ENCODE measurements at regions not wholly inside any gene's neighbourhood (a gene's known extent, or its start where the extent isn't known, plus 50 kb on each side); places are given as distances from the start of the nearest gene placed in this dataset.

DNA sequence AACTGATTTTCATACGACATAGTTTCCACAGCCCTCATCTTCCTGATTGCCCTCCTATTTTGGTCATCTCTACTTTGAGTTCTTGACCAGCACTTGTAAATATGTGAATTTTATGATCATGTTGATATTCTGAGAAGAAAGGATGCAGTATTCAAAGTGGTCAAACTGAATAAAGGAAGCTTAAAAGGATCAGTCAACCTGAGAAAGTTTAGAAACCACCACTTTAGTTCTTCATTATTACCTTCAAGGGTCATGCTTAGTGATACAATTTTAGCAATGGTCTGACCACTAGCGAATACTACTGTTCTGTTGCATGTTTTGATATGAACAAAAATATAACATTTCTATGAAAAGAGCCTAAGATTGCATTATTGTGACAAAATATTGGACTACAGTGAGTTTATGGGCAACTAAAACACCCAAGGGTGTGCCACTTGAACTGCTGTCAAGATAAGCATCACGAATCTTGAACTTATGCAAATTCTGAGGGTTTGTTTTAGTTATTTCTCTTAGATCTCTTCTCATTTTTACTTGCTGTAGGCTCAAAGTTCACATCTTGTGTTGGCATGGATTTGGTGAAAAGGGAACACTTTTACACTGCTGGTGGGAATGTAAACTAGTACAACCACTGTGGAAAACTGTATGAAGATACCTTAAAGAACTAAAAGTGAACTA lies 247.7 kb downstream of the IPMK start:
- ATAC-seq (no peak), DNase-seq (no peak)
- Mint-ChIP-seq H3K27ac (no peak overlapping the region), H3K36me3 (no peaks in the 10 kb centered on the region), H3K9me3 (peaks cover 0 to 14% (median 4%) of the 10 kb centered on the region in 11 donors), H3K4me3 (no peak overlapping the region), H3K4me1 (no peaks in the 10 kb centered on the region), H3K27me3 (no peaks in the 10 kb centered on the region)
- no peaks in the 10 kb centered on the region for H3K9me3 ChIP-seq (ENCODE audit: control insufficient read depth in 2 of 3, low read length in 3 of 3)
- intact Hi-C loops (cut with micrococcal nuclease) = no loop called here
- ChIA-PET POLR2A (no interaction called here), CTCF (no interaction called here)
- no peaks in the 10 kb centered on the region for H3K36me3 ChIP-seq (ENCODE audit: control insufficient read depth in 2 of 3, insufficient read depth in 3 of 3, low read length in 3 of 3)
- H3K27ac ChIP-seq (ENCODE audit: low read depth, low read length) = no peak overlapping the region
- H3K4me1 ChIP-seq (ENCODE audit: control insufficient read depth in 2 of 2, insufficient read depth in 2 of 2, low read length in 2 of 2) = no peaks in the 10 kb centered on the region
- no peaks in the 10 kb centered on the region for H3K27me3 ChIP-seq (ENCODE audit: control insufficient read depth in 2 of 2, insufficient read depth in 2 of 2, low read length in 2 of 2)
- no peak overlapping the region for H3K4me3 ChIP-seq (ENCODE audit: low read length)

DNA sequence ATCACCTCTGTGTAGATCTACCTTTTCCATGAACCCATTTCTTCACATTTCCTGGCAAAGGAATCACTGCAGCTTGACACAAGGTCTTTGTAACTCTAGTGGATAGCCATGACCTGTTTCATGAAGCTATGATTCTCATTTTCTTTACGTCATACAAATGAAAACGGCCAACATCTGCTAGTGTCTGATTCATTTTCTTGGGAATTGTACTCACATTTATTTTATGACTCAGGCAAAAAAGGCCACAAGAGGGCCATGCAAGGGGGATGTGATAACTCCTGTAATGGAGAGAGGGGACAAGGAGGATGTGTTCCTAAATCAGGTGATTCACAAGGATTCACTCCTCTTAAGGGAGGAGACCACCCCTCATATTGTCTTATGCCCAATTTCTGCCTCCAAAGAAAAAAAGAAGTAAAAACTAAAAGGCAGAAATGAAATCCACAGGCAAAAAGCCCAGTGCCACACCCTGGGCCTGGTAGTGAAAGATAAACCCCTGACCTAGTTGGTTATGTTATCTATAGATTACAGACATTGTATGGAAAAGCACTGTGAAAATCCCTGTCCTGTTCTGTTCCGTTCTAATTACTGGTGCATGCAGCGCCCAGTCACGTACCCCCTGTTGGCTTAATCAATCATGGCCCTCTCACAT lies 249.9 kb downstream of the IPMK start:
- no peaks in the 10 kb centered on the region for H3K4me1 Mint-ChIP-seq
- no peak overlapping the region for H3K27ac Mint-ChIP-seq

DNA sequence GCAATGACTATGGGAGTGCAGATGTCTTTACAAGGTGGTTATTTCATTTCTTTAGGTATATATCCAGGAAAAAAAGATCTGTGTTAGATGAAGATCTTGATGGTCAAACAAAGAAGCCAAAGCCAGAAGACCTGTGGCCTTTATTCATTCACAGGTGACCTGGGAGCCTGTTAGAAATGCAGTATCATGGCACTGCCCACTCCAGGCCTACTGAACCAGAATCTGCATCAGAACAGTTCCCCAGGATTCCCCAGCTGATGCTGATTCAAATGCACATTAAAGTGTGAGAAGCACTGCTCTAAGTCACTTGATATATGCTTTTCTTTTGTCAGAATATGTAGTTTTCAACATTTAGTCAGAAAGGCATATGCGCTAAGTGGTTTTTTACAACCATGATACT lies 251.1 kb downstream of the IPMK start:
- Mint-ChIP-seq H3K36me3 (no peaks in the 10 kb centered on the region), H3K27ac (no peak overlapping the region), H3K9me3 (peaks cover 0 to 5% (median 0%) of the 10 kb centered on the region in 11 donors), H3K4me1 (no peaks in the 10 kb centered on the region), H3K4me3 (no peak overlapping the region), H3K27me3 (peaks cover 0 to 5% (median 0%) of the 10 kb centered on the region in 5 donors)
- intact Hi-C loops (cut with micrococcal nuclease) = no loop called here
- CTCF ChIA-PET = no interaction called here
- Histone ChIP-seq H3K9me3 (ENCODE audit: control insufficient read depth in 2 of 3, low read length in 3 of 3) (no peaks in the 10 kb centered on the region), H3K27ac (ENCODE audit: low read depth, low read length) (no peak overlapping the region), H3K36me3 (ENCODE audit: control insufficient read depth in 2 of 3, insufficient read depth in 3 of 3, low read length in 3 of 3) (no peaks in the 10 kb centered on the region), H3K4me3 (ENCODE audit: low read length) (no peak overlapping the region), H3K4me1 (ENCODE audit: control insufficient read depth in 2 of 2, insufficient read depth in 2 of 2, low read length in 2 of 2) (no peaks in the 10 kb centered on the region), H3K27me3 (ENCODE audit: control insufficient read depth in 2 of 2, insufficient read depth in 2 of 2, low read length in 2 of 2) (no peaks in the 10 kb centered on the region)
- DNase-seq (no peak), ATAC-seq (no peak)
- POLR2A ChIA-PET = no interaction called here

More for the DNA sequence above, 249.9 kb downstream of the IPMK start:
- H3K4me3 Mint-ChIP-seq = no peak overlapping the region
- intact Hi-C loops (cut with micrococcal nuclease) = no loop called here
- no peak overlapping the region for H3K27ac ChIP-seq (ENCODE audit: low read depth, low read length)
- ChIA-PET CTCF (no interaction called here), POLR2A (no interaction called here)
- no peak for DNase-seq
- no peaks in the 10 kb centered on the region for H3K27me3 ChIP-seq (ENCODE audit: control insufficient read depth in 2 of 2, insufficient read depth in 2 of 2, low read length in 2 of 2)
- no peaks in the 10 kb centered on the region for H3K4me1 ChIP-seq (ENCODE audit: control insufficient read depth in 2 of 2, insufficient read depth in 2 of 2, low read length in 2 of 2)
- no peaks in the 10 kb centered on the region for H3K9me3 ChIP-seq (ENCODE audit: control insufficient read depth in 2 of 3, low read length in 3 of 3)
- peaks cover 0 to 5% (median 0%) of the 10 kb centered on the region in 5 donors for H3K27me3 Mint-ChIP-seq
- no peak for ATAC-seq
- H3K4me3 ChIP-seq (ENCODE audit: low read length) = no peak overlapping the region
- no peaks in the 10 kb centered on the region for H3K36me3 ChIP-seq (ENCODE audit: control insufficient read depth in 2 of 3, insufficient read depth in 3 of 3, low read length in 3 of 3)
- H3K9me3 Mint-ChIP-seq = peaks cover 0 to 13% (median 4%) of the 10 kb centered on the region in 11 donors
- H3K36me3 Mint-ChIP-seq = no peaks in the 10 kb centered on the region

DNA sequence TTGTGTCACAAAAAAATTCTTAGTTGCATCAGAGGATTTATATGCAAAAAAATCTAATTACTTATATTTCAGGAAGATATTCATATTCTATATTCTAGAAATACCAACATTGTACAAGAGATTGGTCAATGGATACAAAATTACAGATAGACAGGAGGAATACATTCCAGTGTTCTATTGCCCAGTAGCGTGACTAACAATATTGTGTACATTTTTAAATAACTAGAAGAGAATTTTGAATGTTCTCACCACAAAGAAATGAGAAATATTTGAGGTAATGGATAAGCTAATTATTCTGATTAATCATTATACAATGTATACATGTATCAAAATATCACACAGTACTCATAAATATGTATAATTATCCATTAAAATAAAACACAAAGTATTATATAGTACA lies 253.3 kb downstream of the IPMK start:
- Histone ChIP-seq H3K9me3 (ENCODE audit: control insufficient read depth in 2 of 3, low read length in 3 of 3) (no peaks in the 10 kb centered on the region), H3K4me1 (ENCODE audit: control insufficient read depth in 2 of 2, insufficient read depth in 2 of 2, low read length in 2 of 2) (no peaks in the 10 kb centered on the region), H3K4me3 (ENCODE audit: low read length) (no peak overlapping the region), H3K36me3 (ENCODE audit: control insufficient read depth in 2 of 3, insufficient read depth in 3 of 3, low read length in 3 of 3) (no peaks in the 10 kb centered on the region), H3K27ac (ENCODE audit: low read depth, low read length) (no peak overlapping the region), H3K27me3 (ENCODE audit: control insufficient read depth in 2 of 2, insufficient read depth in 2 of 2, low read length in 2 of 2) (no peaks in the 10 kb centered on the region)
- ChIA-PET CTCF (no interaction called here), POLR2A (no interaction called here)
- no peaks in the 10 kb centered on the region for H3K36me3 Mint-ChIP-seq
- H3K4me1 Mint-ChIP-seq = no peaks in the 10 kb centered on the region
- no peak overlapping the region for H3K27ac Mint-ChIP-seq
- H3K4me3 Mint-ChIP-seq = no peak overlapping the region
- intact Hi-C loops (cut with micrococcal nuclease) = no loop called here
- peaks cover 0 to 2% (median 0%) of the 10 kb centered on the region in 11 donors for H3K9me3 Mint-ChIP-seq
- ATAC-seq (no peak), DNase-seq (no peak)
- peaks cover 0 to 5% (median 0%) of the 10 kb centered on the region in 5 donors for H3K27me3 Mint-ChIP-seq

DNA sequence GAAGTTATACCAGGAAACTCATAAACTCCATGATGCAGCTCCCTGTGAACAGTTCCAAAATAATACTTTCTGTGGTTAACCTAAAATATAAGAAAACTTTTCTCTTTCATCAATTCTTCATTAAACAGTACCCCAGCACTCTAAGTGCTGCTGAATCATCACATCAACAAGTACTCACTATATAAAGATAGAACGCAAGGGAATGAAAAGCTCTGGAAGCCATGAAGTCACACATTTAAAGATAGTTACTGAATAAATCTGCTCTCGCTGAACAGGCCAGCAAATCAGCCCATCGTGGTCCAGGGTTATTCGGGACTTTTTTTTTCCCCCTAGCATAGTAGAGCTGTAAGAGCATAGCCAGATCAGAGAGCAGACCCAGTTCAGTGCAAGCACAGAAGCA lies 254.3 kb downstream of the IPMK start:
- Mint-ChIP-seq H3K27ac (no peak overlapping the region), H3K9me3 (peaks cover 0 to 2% (median 0%) of the 10 kb centered on the region in 11 donors), H3K4me1 (no peaks in the 10 kb centered on the region), H3K4me3 (no peak overlapping the region), H3K27me3 (peaks cover 0 to 5% (median 0%) of the 10 kb centered on the region in 5 donors), H3K36me3 (no peaks in the 10 kb centered on the region)
- intact Hi-C loops (cut with micrococcal nuclease) = no loop called here
- H3K36me3 ChIP-seq (ENCODE audit: control insufficient read depth in 2 of 3, insufficient read depth in 3 of 3, low read length in 3 of 3) = no peaks in the 10 kb centered on the region
- no peaks in the 10 kb centered on the region for H3K4me1 ChIP-seq (ENCODE audit: control insufficient read depth in 2 of 2, insufficient read depth in 2 of 2, low read length in 2 of 2)
- no peaks in the 10 kb centered on the region for H3K27me3 ChIP-seq (ENCODE audit: control insufficient read depth in 2 of 2, insufficient read depth in 2 of 2, low read length in 2 of 2)
- no peak overlapping the region for H3K4me3 ChIP-seq (ENCODE audit: low read length)
- no peaks in the 10 kb centered on the region for H3K9me3 ChIP-seq (ENCODE audit: control insufficient read depth in 2 of 3, low read length in 3 of 3)
- DNase-seq (no peak), ATAC-seq (no peak)
- POLR2A ChIA-PET = no interaction called here
- H3K27ac ChIP-seq (ENCODE audit: low read depth, low read length) = no peak overlapping the region
- CTCF ChIA-PET = no interaction called here

DNA sequence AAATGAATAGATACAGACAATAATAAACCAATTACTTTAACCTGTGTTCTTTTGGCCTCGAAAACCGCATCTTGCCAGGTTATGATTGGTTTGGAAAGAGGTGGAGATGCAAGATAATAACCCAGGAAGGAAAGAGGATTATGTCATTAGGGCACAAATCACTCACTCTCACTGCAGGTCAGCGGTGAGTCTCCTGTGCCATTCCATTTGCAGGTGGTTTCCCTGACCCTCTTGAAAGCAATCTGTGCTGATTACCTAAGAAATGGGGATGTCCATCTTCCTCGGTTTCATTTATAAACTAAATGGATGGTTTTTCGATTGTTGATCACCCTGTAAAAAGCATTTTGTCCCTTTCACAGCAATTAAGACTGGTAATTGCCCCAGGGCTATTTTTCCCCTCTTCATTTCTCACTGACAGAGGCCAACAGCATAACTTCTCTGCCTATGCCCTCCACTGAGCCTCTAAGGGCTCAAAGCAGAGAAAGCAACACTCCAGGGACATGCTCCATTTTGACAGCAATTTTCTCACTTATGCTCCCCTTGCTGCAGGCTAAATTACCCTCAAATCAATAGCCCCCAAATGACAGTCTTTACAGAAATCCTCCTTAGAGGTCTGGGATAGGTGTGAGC lies 257.5 kb downstream of the IPMK start:
- Histone ChIP-seq H3K36me3 (ENCODE audit: control insufficient read depth in 2 of 3, insufficient read depth in 3 of 3, low read length in 3 of 3) (no peaks in the 10 kb centered on the region), H3K9me3 (ENCODE audit: control insufficient read depth in 2 of 3, low read length in 3 of 3) (no peaks in the 10 kb centered on the region), H3K4me3 (ENCODE audit: low read length) (no peak overlapping the region), H3K27me3 (ENCODE audit: control insufficient read depth in 2 of 2, insufficient read depth in 2 of 2, low read length in 2 of 2) (no peaks in the 10 kb centered on the region), H3K4me1 (ENCODE audit: control insufficient read depth in 2 of 2, insufficient read depth in 2 of 2, low read length in 2 of 2) (no peaks in the 10 kb centered on the region), H3K27ac (ENCODE audit: low read depth, low read length) (no peak overlapping the region)
- ChIA-PET CTCF (no interaction called here), POLR2A (no interaction called here)
- Mint-ChIP-seq H3K36me3 (no peaks in the 10 kb centered on the region), H3K4me3 (no peak overlapping the region), H3K27me3 (peaks cover 0 to 5% (median 0%) of the 10 kb centered on the region in 5 donors), H3K9me3 (peaks cover 0 to 2% (median 0%) of the 10 kb centered on the region in 11 donors), H3K4me1 (no peaks in the 10 kb centered on the region), H3K27ac (no peak overlapping the region)
- no peak for DNase-seq
- ATAC-seq = no peak
- intact Hi-C loops (cut with micrococcal nuclease) = no loop called here

DNA sequence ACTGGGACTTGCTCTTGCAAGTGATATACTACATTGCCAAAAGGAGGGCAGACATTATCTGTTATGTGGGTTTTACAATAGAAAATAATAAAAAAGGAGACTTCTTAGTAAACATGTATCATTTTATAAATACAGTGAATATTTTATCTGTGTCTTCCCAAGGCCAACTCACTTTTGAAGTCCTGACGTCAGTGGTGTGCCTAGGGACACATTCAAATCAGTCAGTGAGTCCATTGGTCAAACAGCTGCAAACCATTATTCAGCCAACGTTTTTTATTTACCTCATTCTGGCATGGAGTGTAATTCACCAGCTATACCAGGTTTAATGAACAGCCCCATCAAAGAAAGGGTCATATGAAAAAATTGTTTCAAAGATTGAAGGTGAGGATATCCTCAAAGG lies 263.7 kb downstream of the IPMK start:
- H3K4me1 ChIP-seq (ENCODE audit: control insufficient read depth in 2 of 2, insufficient read depth in 2 of 2, low read length in 2 of 2) = no peaks in the 10 kb centered on the region
- ATAC-seq = no peak
- Mint-ChIP-seq H3K4me1 (no peaks in the 10 kb centered on the region), H3K27me3 (peaks cover 0 to 3% (median 0%) of the 10 kb centered on the region in 5 donors), H3K27ac (no peak overlapping the region), H3K36me3 (no peaks in the 10 kb centered on the region), H3K9me3 (peaks cover 0 to 12% (median 0%) of the 10 kb centered on the region in 11 donors), H3K4me3 (no peak overlapping the region)
- ChIA-PET CTCF (no interaction called here), POLR2A (no interaction called here)
- no peak for DNase-seq
- no peaks in the 10 kb centered on the region for H3K9me3 ChIP-seq (ENCODE audit: control insufficient read depth in 2 of 3, low read length in 3 of 3)
- H3K4me3 ChIP-seq (ENCODE audit: low read length) = no peak overlapping the region
- H3K27ac ChIP-seq (ENCODE audit: low read depth, low read length) = no peak overlapping the region
- H3K27me3 ChIP-seq (ENCODE audit: control insufficient read depth in 2 of 2, insufficient read depth in 2 of 2, low read length in 2 of 2) = no peaks in the 10 kb centered on the region
- H3K36me3 ChIP-seq (ENCODE audit: control insufficient read depth in 2 of 3, insufficient read depth in 3 of 3, low read length in 3 of 3) = no peaks in the 10 kb centered on the region
- intact Hi-C loops (cut with micrococcal nuclease) = no loop called here
